PC-9 (cell line): ENCODE measurements at regions not wholly inside any gene's neighbourhood (a gene's known extent, or its start where the extent isn't known, plus 50 kb on each side); places are given as distances from the start of the nearest gene placed in this dataset.

Source experiments
- BruUV-seq: library from RNA; stranded (reverse); fragments of 400-500 nt; replicated peaks from 2 replicates; lab custom pipeline; 2021; lab: Mats Ljungman, UMichigan
- CTCF ChIA-PET: fragments of 300-600 bp; sonication (Branson Sonifier 250); formaldehyde crosslinking; loops from one replicate; lab custom pipeline; 2022; ENCODE audit warnings: antibody characterized with exemption; lab: Charles Lee
- POLR2A ChIA-PET: fragments of 300-600 bp; sonication (Branson Sonifier 250); formaldehyde crosslinking; loops from one replicate; lab custom pipeline; 2022; ENCODE audit warnings: antibody characterized with exemption; ENCODE audit not compliant: unreplicated experiment; lab: Charles Lee
- DNase-seq, 2 experiments: peaks; one replicate each; pipeline versions ENCODE4 v3.0.0 to v3.0.0-alpha.2; 2015 to 2022; ENCODE audit warnings: mixed read lengths in 1 of 2
- H2AFZ ChIP-seq: fragments of 200-600 bp; sonication (generic); 2 replicates; pipeline ENCODE4 v1.8.1; 2017; ENCODE audit warnings: antibody characterized with exemption
- H3F3A ChIP-seq: fragments of 200-600 bp; sonication (generic); 2 replicates; pipeline ENCODE4 v1.8.1; 2017; ENCODE audit warnings: antibody characterized with exemption, mild to moderate bottlenecking, low read depth; ENCODE audit not compliant: insufficient read depth
- H3K27ac ChIP-seq: fragments of 200-600 bp; sonication (generic); 2 replicates; pipeline ENCODE4 v1.6.1; 2016; ENCODE audit warnings: mixed run types
- H3K27me3 ChIP-seq: fragments of 200-600 bp; sonication (generic); 2 replicates; pipeline ENCODE4 v1.6.1; 2016; ENCODE audit warnings: low read depth, mixed run types; ENCODE audit not compliant: insufficient read depth
- H3K36me3 ChIP-seq: fragments of 200-600 bp; sonication (generic); 2 replicates; pipeline ENCODE4 v1.6.1; 2016; ENCODE audit warnings: low read depth, mixed run types
- H3K4me1 ChIP-seq: fragments of 200-600 bp; sonication (generic); replicated peaks from 2 replicates; pipeline ENCODE4 v1.6.1; 2016; ENCODE audit warnings: mixed run types; ENCODE audit not compliant: insufficient read depth
- H3K4me2 ChIP-seq: fragments of 200-600 bp; sonication (generic); 2 replicates; pipeline ENCODE4 v1.6.1; 2017; ENCODE audit warnings: mixed run types
- H3K4me3 ChIP-seq: fragments of 200-600 bp; sonication (generic); 2 replicates; pipeline ENCODE4 v1.6.1; 2016; ENCODE audit warnings: mixed run types
- H3K79me2 ChIP-seq: fragments of 200-600 bp; sonication (generic); 2 replicates; pipeline ENCODE4 v1.6.1; 2017; ENCODE audit warnings: low read depth, mixed run types
- H3K9me2 ChIP-seq: fragments of 200-600 bp; sonication (generic); 2 replicates; pipeline ENCODE4 v1.8.1; 2017; ENCODE audit warnings: mild to moderate bottlenecking; ENCODE audit not compliant: insufficient read depth
- H3K9me3 ChIP-seq: fragments of 200-600 bp; sonication (generic); 2 replicates; pipeline ENCODE4 v1.8.1; 2016; ENCODE audit warnings: low read depth; ENCODE audit not compliant: insufficient read depth
- H4K20me1 ChIP-seq: fragments of 200-600 bp; sonication (generic); 2 replicates; pipeline ENCODE4 v1.8.1; 2017; ENCODE audit not compliant: insufficient read depth
- EZH2 ChIP-seq: fragments of 200-600 bp; sonication (generic); IDR thresholded peaks from 2 replicates; pipeline ENCODE4 v1.8.0; 2017; ENCODE audit warnings: antibody characterized with exemption, low read depth
- intact Hi-C: fragments of 100-400 bp; cut with micrococcal nuclease; formaldehyde crosslinking; loops from one replicate; pipeline ENCODE4 v1.10.0; 2022; ENCODE audit not compliant: unreplicated experiment
- TF ChIP-seq, protein P1 (sequence below): fragments of 200-600 bp; sonication (generic); conservative IDR thresholded peaks from 2 replicates; pipeline ENCODE4 v1.6.1; 2017; ENCODE audit warnings: mixed run types, antibody characterized with exemption, mild to moderate bottlenecking, moderate library complexity

DNA sequence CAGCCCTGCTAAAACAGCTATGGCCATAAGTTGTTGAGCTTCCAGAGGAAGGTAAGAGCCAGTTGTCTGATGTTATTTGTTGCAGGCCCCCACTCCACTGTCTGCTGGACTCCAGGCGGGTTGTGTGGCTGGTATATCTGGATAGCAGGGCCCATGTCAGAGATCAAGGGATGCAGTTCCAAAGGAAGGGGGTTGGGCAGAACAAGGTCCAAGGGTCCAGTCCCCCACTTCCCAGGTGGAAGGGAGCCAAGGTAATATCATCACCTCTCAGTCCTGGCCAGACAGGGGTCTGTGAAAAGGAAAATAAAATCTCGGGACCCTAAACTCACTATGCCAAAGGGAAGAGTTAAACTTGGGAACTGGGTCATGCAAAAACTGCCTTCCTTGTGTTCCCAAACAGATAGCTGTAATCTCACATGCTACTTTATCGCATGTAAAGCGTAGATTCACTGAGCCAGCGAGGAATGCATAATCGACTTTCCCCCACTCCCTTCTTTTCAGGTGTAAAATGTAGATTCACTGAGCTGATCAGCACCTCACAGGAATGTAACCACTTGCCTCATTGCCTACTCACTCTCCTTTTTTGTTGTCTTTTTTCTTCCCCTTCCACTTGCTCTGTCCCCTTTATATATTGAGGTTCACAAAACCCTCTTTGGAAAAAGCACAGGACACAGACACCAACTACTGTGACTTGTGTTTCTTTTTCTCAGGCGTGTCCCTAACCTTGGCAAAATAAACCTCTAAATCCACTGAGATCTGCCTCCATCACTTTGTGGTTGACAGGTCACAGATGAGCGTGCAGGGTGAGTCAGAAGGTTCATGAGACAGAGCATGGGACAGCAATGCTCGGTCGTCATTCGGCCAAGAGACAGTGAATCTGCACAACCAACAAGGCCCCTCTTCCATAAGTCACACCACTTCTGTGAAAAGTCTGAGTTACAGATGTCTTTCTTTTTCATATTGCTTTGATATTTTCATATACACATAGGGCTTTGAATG, 255.3 kb upstream of the SIX2 start:
- Histone ChIP-seq H3K4me1 (peaks cover 26% of the 10 kb centered on the region), H3K79me2 (no peaks in the 10 kb centered on the region), H3K9me2 (no peaks in the 10 kb centered on the region), H3K36me3 (no peaks in the 10 kb centered on the region), H3K9me3 (peaks cover 9% of the 10 kb centered on the region; the same call in 1 of the 2 replicates), H3K27ac (no peak overlapping the region), H3K4me3 (no peak overlapping the region), H3K27me3 (no peaks in the 10 kb centered on the region), H2AFZ (no peak overlapping the region), H4K20me1 (no peaks in the 10 kb centered on the region), H3F3A (no peaks in the 10 kb centered on the region), H3K4me2 (no peak overlapping the region)
- peak in 1 of 2 experiments; percentile 37 for DNase-seq
- no TSS peak for BruUV-seq
- intact Hi-C loops, result no loop called here
- POLR2A ChIA-PET, result interaction anchor here (0.8 kb wide), 1 partner anchor 21 kb away, joined by 3 read pairs; no protein-coding TSS in a partner anchor
- no peak for TF ChIP-seq EZH2
- TF ChIP-seq, protein P1, sequence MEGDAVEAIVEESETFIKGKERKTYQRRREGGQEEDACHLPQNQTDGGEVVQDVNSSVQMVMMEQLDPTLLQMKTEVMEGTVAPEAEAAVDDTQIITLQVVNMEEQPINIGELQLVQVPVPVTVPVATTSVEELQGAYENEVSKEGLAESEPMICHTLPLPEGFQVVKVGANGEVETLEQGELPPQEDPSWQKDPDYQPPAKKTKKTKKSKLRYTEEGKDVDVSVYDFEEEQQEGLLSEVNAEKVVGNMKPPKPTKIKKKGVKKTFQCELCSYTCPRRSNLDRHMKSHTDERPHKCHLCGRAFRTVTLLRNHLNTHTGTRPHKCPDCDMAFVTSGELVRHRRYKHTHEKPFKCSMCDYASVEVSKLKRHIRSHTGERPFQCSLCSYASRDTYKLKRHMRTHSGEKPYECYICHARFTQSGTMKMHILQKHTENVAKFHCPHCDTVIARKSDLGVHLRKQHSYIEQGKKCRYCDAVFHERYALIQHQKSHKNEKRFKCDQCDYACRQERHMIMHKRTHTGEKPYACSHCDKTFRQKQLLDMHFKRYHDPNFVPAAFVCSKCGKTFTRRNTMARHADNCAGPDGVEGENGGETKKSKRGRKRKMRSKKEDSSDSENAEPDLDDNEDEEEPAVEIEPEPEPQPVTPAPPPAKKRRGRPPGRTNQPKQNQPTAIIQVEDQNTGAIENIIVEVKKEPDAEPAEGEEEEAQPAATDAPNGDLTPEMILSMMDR, result no peak
- CTCF ChIA-PET, result no interaction called here

GRCh38 chr2:45263147-45263546, 253.9 kb upstream of the SIX2 start:
- Histone ChIP-seq H3K9me3 (peaks cover 9% of the 10 kb centered on the region; the same call in 1 of the 2 replicates), H3K36me3 (no peaks in the 10 kb centered on the region), H4K20me1 (no peaks in the 10 kb centered on the region), H3K4me3 (no peak overlapping the region; the same call in 1 of the 2 replicates), H3K4me2 (peak overlapping the region; percentile 51), H3K27me3 (no peaks in the 10 kb centered on the region), H3K27ac (0 out of 2 replicates have a peak overlapping the region, but pooled peaks have one; percentile 11), H3K9me2 (no peaks in the 10 kb centered on the region), H3K79me2 (no peaks in the 10 kb centered on the region), H3K4me1 (peaks cover 32% of the 10 kb centered on the region), H3F3A (no peaks in the 10 kb centered on the region), H2AFZ (peak overlapping the region; percentile 63)
- BruUV-seq, result no TSS peak
- peak in 1 of 2 experiments; percentile 95 for DNase-seq
- CTCF ChIA-PET, result interaction anchor here (0.5 kb wide), 1 partner anchor 460 kb away, joined by 4 read pairs; no protein-coding TSS in a partner anchor
- intact Hi-C loops, result no loop called here
- TF ChIP-seq, protein P1, result no peak
- TF ChIP-seq EZH2, result no peak
- POLR2A ChIA-PET, result interaction anchor here (0.5 to 0.9 kb wide), 4 partner anchors 13 to 422 kb away, joined by 3 to 8 read pairs (median 5); no protein-coding TSS in a partner anchor

GRCh38 chr2:45261746-45262145, 252.5 kb upstream of the SIX2 start:
- no peak for DNase-seq
- Histone ChIP-seq H3F3A (no peaks in the 10 kb centered on the region), H3K27ac (no peak overlapping the region), H3K4me1 (peaks cover 28% of the 10 kb centered on the region), H3K9me3 (peaks cover 9% of the 10 kb centered on the region; the same call in 1 of the 2 replicates), H3K4me2 (no peak overlapping the region), H2AFZ (no peak overlapping the region), H3K36me3 (no peaks in the 10 kb centered on the region), H3K4me3 (no peak overlapping the region), H3K27me3 (no peaks in the 10 kb centered on the region), H3K79me2 (no peaks in the 10 kb centered on the region), H3K9me2 (no peaks in the 10 kb centered on the region), H4K20me1 (no peaks in the 10 kb centered on the region)
- intact Hi-C loops, result no loop called here
- POLR2A ChIA-PET, result no interaction called here
- CTCF ChIA-PET, result no interaction called here
- TF ChIP-seq, protein P1, result no peak
- no peak for TF ChIP-seq EZH2
- BruUV-seq, result no TSS peak
